ENCODE measurements at regions not wholly inside any gene's neighbourhood (a gene's known extent, or its start where the extent isn't known, plus 50 kb on each side); places are given as distances from the start of the nearest gene placed in this dataset.

DNA sequence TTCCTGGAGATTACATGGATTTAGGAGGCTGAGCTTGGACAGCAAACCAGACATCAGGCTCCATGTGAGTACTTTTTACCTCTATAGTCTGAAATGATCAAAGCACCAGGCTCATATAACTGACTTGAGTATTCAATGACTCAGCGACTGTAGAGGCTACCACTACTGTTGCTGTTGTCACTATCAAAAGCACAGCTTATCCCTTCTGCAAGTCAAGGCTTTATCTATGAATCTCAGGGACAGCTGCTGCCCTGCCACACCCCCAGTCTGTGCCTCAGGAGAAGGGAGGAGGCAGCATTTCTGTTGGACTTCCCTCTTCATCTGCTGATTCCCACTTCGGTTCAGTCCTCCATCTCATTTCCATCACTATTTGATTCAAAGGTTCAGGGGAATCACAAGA, 80.5 kb upstream of the CNR1 start:
- H3K4me3 ChIP-seq, result no peak overlapping the region
- no peak overlapping the region for H3K27ac ChIP-seq
- no peaks in the 10 kb centered on the region for H3K4me1 ChIP-seq
- H3K27me3 ChIP-seq, result no peaks in the 10 kb centered on the region
- no peaks in the 10 kb centered on the region for H3K9me3 ChIP-seq
- TF ChIP-seq POLR2A (IDR thresholded peaks at IDR 0.05) (no peak), CTCF (IDR thresholded peaks at IDR 0.05) (no peak)
- no peaks in the 10 kb centered on the region for H3K36me3 ChIP-seq
- no peak for DNase-seq

DNA sequence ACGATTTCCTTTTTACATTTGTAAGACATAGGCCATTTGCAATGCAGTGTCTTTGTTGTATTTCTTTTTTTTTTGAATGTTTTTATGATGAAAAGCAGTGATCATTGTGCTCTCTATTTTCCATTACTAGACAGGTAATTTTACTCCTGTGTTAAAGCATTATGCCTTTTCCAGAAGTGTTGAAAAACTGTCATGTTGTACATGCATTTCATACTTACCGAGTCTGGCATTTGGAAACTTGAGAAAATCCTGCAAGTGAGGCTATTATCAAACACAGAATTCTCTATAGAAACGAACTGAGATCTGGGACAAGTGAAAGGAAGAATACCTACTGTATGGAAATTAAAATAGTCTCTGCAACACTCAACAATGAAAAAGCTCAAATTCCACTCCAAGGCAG, 78.6 kb upstream of the CNR1 start:
- Histone ChIP-seq H3K9me3 (no peaks in the 10 kb centered on the region), H3K4me3 (no peak overlapping the region), H3K4me1 (no peaks in the 10 kb centered on the region), H3K27me3 (no peaks in the 10 kb centered on the region), H3K27ac (no peak overlapping the region), H3K36me3 (no peaks in the 10 kb centered on the region)
- TF ChIP-seq POLR2A (IDR thresholded peaks at IDR 0.05) (no peak), CTCF (IDR thresholded peaks at IDR 0.05) (no peak)
- no peak for DNase-seq

GRCh38 chr6:88238901-88239300, 72.8 kb upstream of the CNR1 start:
- no peak overlapping the region for H3K4me3 ChIP-seq
- H3K27me3 ChIP-seq, result no peaks in the 10 kb centered on the region
- H3K27ac ChIP-seq, result no peak overlapping the region
- H3K9me3 ChIP-seq, result no peaks in the 10 kb centered on the region
- H3K4me1 ChIP-seq, result no peaks in the 10 kb centered on the region
- TF ChIP-seq POLR2A (IDR thresholded peaks at IDR 0.05), result no peak
- TF ChIP-seq CTCF (IDR thresholded peaks at IDR 0.05), result no peak
- DNase-seq, result no peak
- H3K36me3 ChIP-seq, result no peaks in the 10 kb centered on the region

GRCh38 chr6:88238065-88238464, 71.9 kb upstream of the CNR1 start:
- DNase-seq, result peak in 2 of 3 donors; percentile 33 to 59
- no peak overlapping the region for H3K27ac ChIP-seq
- no peak overlapping the region for H3K4me3 ChIP-seq
- H3K36me3 ChIP-seq, result no peaks in the 10 kb centered on the region
- no peaks in the 10 kb centered on the region for H3K9me3 ChIP-seq
- H3K4me1 ChIP-seq, result no peaks in the 10 kb centered on the region
- TF ChIP-seq CTCF (IDR thresholded peaks at IDR 0.05), result peak; percentile 20 to 51 (median 46)
- no peak for TF ChIP-seq POLR2A (IDR thresholded peaks at IDR 0.05)
- no peaks in the 10 kb centered on the region for H3K27me3 ChIP-seq

DNA sequence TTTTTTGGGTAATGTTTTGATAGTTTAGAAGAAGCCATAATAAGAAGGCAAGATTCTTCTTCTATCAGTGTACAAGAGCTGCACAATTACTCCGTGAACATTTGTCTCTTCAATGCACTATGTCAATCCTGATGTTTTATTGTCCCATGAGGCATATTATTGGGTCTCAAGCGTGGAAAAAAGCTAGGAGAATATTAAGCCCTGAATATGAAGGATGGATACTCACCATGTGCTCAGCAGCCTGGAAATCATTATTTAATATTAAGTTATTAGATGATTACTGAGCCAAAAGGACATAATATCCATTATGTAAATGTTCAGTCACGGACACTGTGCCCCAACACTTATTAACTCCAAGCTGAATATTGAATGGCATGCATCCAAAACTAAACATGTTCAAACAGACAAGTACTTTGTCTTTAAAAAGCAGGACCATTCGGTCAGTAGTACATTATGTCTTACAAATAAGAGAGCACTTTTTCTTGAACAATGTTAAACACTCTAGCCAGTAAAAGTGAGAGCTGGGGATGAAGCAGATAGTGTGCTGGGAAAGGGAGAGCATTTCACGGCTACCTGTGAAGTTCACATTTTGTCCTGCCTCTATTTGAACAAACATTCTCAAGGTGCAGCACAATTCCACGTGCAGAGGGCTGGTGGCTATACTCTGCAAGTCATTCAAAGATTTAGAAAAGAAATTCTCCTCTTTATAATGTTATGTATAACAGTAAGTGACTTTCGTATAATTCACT, 70.6 kb upstream of the CNR1 start:
- TF ChIP-seq POLR2A (IDR thresholded peaks at IDR 0.05) (no peak), CTCF (IDR thresholded peaks at IDR 0.05) (no peak)
- H3K4me3 ChIP-seq, result no peak overlapping the region
- no peaks in the 10 kb centered on the region for H3K27me3 ChIP-seq
- H3K9me3 ChIP-seq, result peaks cover 0 to 3% (median 0%) of the 10 kb centered on the region in 4 donors
- H3K4me1 ChIP-seq, result no peaks in the 10 kb centered on the region
- H3K36me3 ChIP-seq, result no peaks in the 10 kb centered on the region
- H3K27ac ChIP-seq, result no peak overlapping the region
- DNase-seq, result no peak

Measured in Peyer's patch (tissue), 4 donors.